ENCODE measurements at regions not wholly inside any gene's neighbourhood (a gene's known extent, or its start where the extent isn't known, plus 50 kb on each side); places are given as distances from the start of the nearest gene placed in this dataset.

DNA sequence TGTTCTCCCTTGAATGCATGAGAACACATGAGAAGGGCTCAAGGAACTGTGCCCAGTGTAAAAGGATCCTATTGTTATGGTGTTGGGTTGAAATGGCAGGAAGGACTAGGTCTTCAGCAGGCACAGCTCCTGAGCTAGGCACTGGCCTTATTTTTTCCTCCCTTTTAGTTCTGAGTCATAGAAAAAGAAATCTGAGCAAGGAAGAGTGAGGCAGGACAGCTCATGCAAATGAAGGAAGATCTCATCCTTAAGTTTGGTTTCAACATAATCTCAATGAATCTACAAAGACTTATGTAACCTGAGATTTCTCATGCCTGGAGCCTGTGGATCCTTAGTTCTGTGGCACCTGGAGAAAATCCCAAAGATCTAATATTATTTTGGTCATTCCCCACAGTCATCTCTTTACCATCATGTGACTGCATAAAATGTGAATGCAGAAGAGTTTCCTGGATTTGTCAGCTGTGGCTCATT is 188.6 kb upstream of the TBL1XR1 start (continued):
- TF ChIP-seq, protein P1, sequence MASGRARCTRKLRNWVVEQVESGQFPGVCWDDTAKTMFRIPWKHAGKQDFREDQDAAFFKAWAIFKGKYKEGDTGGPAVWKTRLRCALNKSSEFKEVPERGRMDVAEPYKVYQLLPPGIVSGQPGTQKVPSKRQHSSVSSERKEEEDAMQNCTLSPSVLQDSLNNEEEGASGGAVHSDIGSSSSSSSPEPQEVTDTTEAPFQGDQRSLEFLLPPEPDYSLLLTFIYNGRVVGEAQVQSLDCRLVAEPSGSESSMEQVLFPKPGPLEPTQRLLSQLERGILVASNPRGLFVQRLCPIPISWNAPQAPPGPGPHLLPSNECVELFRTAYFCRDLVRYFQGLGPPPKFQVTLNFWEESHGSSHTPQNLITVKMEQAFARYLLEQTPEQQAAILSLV (CRISPR knock-in tag; IDR thresholded peaks at IDR 0.05; ENCODE audit: borderline replicate concordance): no peak
- no peak for TF ChIP-seq FOXO1 (CRISPR knock-in tag; IDR thresholded peaks at IDR 0.05)
- TF ChIP-seq, protein P2, sequence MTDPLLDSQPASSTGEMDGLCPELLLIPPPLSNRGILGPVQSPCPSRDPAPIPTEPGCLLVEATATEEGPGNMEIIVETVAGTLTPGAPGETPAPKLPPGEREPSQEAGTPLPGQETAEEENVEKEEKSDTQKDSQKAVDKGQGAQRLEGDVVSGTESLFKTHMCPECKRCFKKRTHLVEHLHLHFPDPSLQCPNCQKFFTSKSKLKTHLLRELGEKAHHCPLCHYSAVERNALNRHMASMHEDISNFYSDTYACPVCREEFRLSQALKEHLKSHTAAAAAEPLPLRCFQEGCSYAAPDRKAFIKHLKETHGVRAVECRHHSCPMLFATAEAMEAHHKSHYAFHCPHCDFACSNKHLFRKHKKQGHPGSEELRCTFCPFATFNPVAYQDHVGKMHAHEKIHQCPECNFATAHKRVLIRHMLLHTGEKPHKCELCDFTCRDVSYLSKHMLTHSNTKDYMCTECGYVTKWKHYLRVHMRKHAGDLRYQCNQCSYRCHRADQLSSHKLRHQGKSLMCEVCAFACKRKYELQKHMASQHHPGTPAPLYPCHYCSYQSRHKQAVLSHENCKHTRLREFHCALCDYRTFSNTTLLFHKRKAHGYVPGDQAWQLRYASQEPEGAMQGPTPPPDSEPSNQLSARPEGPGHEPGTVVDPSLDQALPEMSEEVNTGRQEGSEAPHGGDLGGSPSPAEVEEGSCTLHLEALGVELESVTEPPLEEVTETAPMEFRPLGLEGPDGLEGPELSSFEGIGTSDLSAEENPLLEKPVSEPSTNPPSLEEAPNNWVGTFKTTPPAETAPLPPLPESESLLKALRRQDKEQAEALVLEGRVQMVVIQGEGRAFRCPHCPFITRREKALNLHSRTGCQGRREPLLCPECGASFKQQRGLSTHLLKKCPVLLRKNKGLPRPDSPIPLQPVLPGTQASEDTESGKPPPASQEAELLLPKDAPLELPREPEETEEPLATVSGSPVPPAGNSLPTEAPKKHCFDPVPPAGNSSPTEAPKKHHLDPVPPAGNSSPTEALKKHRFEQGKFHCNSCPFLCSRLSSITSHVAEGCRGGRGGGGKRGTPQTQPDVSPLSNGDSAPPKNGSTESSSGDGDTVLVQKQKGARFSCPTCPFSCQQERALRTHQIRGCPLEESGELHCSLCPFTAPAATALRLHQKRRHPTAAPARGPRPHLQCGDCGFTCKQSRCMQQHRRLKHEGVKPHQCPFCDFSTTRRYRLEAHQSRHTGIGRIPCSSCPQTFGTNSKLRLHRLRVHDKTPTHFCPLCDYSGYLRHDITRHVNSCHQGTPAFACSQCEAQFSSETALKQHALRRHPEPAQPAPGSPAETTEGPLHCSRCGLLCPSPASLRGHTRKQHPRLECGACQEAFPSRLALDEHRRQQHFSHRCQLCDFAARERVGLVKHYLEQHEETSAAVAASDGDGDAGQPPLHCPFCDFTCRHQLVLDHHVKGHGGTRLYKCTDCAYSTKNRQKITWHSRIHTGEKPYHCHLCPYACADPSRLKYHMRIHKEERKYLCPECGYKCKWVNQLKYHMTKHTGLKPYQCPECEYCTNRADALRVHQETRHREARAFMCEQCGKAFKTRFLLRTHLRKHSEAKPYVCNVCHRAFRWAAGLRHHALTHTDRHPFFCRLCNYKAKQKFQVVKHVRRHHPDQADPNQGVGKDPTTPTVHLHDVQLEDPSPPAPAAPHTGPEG (CRISPR knock-in tag; IDR thresholded peaks at IDR 0.05): no peak
- TF ChIP-seq MYC (CRISPR knock-in tag; IDR thresholded peaks at IDR 0.05; ENCODE audit: borderline replicate concordance): no peak
- no peak for TF ChIP-seq MTF1 (CRISPR knock-in tag; IDR thresholded peaks at IDR 0.05)
- TF ChIP-seq LCORL (IDR thresholded peaks at IDR 0.05): no peak
- TF ChIP-seq LCORL (CRISPR knock-in tag; IDR thresholded peaks at IDR 0.05): no peak
- no peak for TF ChIP-seq PAX8 (CRISPR knock-in tag; IDR thresholded peaks at IDR 0.05; ENCODE audit: borderline replicate concordance)
